ENCODE measurements at regions not wholly inside any gene's neighbourhood (a gene's known extent, or its start where the extent isn't known, plus 50 kb on each side); places are given as distances from the start of the nearest gene placed in this dataset.

DNA sequence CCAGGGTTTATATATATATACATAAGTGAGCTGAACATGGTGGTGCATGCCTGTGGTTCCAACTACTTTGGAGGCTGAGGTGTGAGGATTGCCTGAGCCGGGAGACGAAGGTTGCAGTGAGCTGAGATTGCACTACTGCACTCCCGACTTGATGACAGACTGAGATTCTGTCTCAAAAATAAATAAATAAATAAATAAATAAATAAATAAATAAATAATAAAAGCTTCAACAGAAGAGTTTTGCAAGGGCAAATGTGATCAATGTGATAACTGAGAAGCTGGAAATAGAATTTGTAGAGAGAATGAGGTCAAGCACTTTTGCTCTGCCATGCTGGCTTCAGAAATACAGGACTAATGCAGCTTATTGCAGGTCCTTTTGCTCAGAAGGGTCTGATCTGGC is 855.8 kb upstream of the PRMT6 start:
- no peak for DNase-seq

- DNase-seq, result no peak
Observed at GRCh38 chr1:106207185-106207584, 849.3 kb upstream of the PRMT6 start.

DNA sequence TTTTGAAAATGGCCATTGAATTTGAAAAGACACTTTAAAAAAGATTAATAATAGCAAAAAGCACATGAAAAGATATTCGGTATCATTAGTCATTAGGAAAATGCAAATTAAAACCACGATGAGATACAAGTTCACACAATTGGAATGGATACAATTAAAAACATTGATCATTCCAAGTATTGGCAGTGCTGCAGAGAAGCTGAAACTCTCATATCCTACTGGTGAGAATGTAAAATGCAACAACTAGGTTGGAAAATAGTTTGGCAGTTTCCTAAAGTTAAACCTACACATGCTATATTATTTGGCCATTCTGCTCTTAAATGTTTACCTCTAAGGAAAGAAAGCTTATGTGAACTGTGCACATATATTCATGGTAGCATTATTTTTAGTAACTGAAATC is 838.7 kb upstream of the PRMT6 start:
- DNase-seq, result no peak

- no peak for DNase-seq
Observed at GRCh38 chr1:106222403-106222802, 834.1 kb upstream of the PRMT6 start.

GRCh38 chr1:106223213-106223612 is 833.3 kb upstream of the PRMT6 start:
- no peak for DNase-seq

DNA sequence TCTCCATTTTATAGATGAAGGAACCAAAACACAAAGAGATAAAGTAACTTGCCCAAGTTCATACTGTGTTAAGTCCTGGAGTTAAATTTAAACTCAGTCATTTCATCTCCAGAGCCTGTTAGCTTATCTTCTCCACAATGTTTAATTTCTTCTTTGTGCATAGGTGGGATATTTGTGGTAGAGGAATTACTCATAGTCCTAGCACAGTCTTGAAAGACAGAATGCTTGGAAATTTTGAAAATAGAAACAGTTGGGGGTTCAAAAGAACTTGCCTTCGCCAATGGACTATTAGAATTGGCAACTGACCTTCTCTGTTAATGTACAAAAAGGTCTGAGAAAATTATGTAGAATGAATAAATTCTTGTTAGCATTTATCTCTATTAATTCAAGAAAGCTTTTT is 832.0 kb upstream of the PRMT6 start:
- no peak for DNase-seq

- DNase-seq, result no peak
Observed at GRCh38 chr1:106225403-106225802, 831.1 kb upstream of the PRMT6 start.

DNA sequence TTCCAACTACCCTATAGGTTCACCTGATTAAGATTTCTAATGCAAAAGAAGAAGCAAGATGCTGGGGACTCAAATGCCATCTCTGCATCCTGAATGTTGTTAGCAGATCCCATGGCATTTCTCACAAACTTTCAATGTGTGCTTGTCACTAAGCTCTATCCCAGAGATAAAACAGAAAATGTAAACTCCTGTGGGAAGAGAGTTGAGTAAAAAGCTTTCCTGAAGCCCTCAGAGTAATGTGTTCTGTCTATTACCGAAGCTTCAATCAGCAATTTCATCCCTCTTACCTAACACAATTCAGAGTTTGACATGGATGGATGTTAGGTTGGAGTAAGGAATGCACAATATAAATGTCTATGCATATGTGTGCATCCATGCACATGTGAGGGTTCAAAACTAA is 829.9 kb upstream of the PRMT6 start:
- no peak for DNase-seq

- DNase-seq, result no peak
Observed at GRCh38 chr1:106232128-106232527, 824.3 kb upstream of the PRMT6 start.

GRCh38 chr1:106233511-106233910 is 823.0 kb upstream of the PRMT6 start:
- no peak for DNase-seq

DNA sequence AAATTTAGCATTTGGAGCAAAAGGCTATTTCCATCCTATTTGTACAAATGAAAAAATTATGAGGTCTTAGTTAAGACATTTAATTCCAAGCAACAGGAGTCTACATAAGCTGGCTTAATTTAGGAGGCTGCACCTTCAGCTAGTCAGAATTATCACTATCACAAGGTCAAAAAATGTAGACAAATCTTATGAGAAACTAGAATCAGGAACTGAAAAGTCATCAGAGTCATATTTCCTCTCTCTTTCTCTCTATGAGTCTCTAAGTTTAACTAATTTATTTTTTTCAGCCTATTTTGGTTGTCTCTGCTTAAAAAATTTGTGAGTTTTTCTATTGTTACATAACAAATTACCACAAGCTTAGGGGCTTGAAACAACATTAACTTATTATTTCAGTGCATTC is 807.1 kb upstream of the PRMT6 start:
- no peak for DNase-seq

- no peak for DNase-seq
Observed at GRCh38 chr1:106249810-106250209, 806.7 kb upstream of the PRMT6 start.

DNA sequence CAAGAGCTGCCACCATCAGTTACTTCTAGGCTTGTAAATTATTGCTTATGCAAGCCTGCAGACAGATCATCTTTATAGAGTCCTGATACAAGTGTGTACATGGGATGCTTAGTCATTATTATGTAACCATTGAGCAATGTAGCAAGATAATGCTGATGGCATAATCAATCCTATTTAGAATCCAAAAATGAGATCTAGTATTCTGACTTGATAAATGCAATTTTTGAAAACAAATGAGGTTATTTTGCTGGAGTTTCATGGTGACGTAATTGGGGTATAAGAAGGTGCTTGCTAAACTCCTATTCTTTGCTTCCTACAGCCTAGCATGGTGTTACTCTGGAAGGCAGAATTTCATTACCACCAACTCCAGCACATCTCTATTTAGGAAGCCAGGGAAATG is 801.7 kb upstream of the PRMT6 start:
- DNase-seq, result no peak

- DNase-seq, result no peak
Observed at GRCh38 chr1:106266786-106267185, 789.7 kb upstream of the PRMT6 start.

GRCh38 chr1:106268070-106268469 is 788.4 kb upstream of the PRMT6 start:
- no peak for DNase-seq

DNA sequence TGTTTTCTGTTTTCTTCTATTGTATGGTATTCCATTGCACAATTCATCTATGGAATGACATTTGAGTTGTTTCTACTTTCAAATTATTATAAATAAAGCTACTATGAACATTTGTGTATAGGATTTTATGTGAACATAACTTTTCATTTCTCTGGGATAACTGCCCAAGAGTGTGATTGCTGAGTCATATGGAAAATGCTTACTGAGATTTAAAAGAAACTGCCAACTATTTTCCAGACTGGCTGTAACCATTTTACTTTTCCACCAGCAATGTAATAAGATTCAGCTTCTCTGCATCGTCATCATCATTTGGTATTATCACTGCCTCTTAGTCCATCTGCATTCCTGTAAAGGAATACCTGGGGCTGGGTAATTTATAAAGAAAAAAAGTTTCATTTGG is 779.6 kb upstream of the PRMT6 start:
- DNase-seq, result no peak

GRCh38 chr1:106277786-106278185 is 778.7 kb upstream of the PRMT6 start:
- DNase-seq, result no peak

DNA sequence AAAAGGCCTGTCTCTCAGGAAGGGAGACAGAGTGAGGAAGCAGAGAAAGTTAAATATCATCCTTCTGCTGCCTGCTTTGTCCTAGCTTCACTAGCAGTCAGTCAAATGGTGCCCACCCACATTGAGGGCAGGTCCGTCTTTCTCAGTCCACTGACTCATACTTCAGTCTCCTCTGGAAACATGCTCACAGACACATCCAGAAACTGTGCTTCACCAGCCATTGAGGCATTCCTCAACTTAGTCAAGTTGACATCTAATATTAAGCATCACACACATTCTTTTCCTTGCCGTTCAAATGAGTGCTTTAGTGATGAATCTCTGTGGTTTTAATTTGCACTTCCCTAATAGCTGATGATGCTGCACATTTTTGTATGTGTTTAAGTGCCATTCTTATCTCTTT is 777.8 kb upstream of the PRMT6 start:
- DNase-seq, result no peak

DNA sequence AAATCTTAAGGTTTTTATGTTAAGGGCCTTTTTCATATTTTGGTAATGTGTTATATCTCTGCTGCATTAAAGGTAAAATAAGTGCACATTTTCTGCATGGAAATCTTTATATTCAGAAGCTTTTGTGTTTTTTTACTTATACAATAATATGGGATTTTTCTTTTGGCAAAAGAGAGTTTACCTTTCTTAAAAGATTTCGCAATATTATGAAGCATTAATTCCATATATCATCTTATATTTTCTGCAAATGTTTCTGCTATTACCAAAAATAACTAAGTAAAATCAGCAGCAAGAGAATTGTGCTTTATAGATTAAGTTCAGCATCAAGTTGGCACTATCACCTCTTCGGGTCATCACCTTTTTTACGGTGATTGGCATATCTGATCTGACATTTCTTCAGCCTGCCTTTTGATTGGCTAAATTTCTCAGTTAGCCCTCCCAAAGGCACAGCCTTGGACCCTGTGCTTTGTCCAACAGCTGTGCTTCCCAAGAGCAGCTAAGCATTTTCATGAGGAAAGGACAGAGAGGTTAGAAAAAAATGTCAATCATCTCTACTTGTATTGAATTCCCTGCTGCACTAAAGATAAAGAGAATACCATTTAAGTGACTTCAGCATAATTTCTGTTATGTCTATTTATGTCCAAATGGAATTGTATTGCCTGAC is 767.1 kb upstream of the PRMT6 start:
- no peak for DNase-seq

GRCh38 chr1:106290805-106291501 is 765.5 kb upstream of the PRMT6 start:
- no peak for DNase-seq

DNA sequence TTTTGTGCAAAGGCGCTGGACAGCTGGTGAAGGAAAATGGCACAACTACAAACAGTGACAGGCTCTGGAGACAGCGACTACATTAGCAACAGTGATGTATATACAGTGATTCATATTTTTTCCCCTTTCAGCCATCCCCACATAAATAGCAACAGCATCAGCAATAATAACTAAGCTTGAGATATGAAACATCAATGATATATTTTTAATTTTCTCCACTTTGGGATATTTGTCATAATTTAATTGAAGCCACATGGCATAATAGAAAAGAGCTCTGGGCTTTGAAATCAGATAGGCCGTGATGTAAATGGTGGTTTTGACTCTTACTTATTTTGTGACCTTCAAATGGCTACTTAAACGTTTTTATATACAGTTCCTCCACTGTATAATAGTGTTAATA is 764.3 kb upstream of the PRMT6 start:
- no peak for DNase-seq

DNA sequence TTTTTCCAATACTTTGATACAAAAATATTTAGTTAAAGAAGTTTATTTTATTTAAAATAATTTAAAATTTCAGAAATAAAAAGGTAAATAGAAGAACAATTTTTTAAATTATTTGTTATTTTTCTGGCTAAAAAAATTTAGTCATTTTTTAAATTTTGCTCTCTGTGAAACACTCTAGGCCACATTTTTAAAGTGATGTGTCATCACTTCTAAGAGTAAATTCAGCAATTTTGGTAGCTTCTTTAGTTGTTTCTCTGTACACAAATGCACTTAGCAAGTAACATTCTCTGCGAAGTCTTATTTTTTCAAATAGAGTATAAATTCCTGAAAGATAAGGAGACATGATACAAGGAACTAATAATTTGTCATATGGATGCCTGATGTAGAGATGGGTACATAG is 760.0 kb upstream of the PRMT6 start:
- DNase-seq, result no peak

GRCh38 chr1:106304106-106304505 is 752.4 kb upstream of the PRMT6 start:
- no peak for DNase-seq

- DNase-seq, result no peak
Observed at GRCh38 chr1:106319612-106320011, 736.9 kb upstream of the PRMT6 start.

GRCh38 chr1:106325600-106325999 is 730.9 kb upstream of the PRMT6 start:
- no peak for DNase-seq

Measured in CD4-positive, alpha-beta T cell treated with Interleukin-1 beta for 1 hour (primary cell).